ENCODE measurements at regions not wholly inside any gene's neighbourhood (a gene's known extent, or its start where the extent isn't known, plus 50 kb on each side); places are given as distances from the start of the nearest gene placed in this dataset.
"Not testable (repeated sequence)": the region's sequence is repeated elsewhere in the genome, so short reads cannot be mapped to it uniquely, and the experiment has no call there.

DNA sequence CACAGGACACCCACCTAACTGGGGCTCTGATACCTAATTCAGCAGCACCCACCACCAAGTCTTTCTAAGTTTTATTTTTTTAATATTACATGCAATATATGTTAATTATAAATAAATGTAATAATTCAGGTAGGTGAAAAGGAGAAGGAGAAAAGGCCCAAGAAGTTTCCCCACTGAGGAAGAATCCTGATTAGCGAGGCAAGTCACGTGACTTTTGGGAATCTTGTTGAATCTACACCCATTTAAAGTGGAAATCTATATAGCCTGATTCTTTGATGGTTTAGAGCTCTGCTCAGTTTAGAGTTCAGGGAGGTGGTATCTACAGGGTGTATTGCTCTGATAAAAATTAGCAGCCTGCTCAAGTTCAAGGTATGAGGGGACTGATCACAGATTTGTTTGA lies 947.1 kb upstream of the DEFB115 start:
- not testable (repeated sequence) for H3K36me3 ChIP-seq (ENCODE audit: control insufficient read depth in 2 of 2, insufficient read depth in 2 of 2, low read length in 1 of 2); H3K27ac ChIP-seq (ENCODE audit: low read depth in 1 of 2, low read length in 1 of 2); H3K27me3 ChIP-seq (ENCODE audit: control insufficient read depth in 2 of 2, insufficient read depth in 1 of 2, low read length in 1 of 2); DNase-seq (ENCODE audit: low read depth in 6 of 9, low spot score in 9 of 9); H3K4me1 ChIP-seq (ENCODE audit: control insufficient read depth in 2 of 2, insufficient read depth in 2 of 2, low read length in 2 of 2); H3K4me3 ChIP-seq (ENCODE audit: low read length in 2 of 2); H3K9me3 ChIP-seq (ENCODE audit: control insufficient read depth in 2 of 2, insufficient read depth in 1 of 2, low read length in 1 of 2)
- 96% methylated on average over 2 of the region's 2 CpGs for WGBS

- 90% methylated on average over 4 of the region's 4 CpGs for WGBS
- not testable (repeated sequence) for H3K4me3 ChIP-seq (ENCODE audit: low read length in 2 of 2); H3K27ac ChIP-seq (ENCODE audit: low read depth in 1 of 2, low read length in 1 of 2); H3K36me3 ChIP-seq (ENCODE audit: control insufficient read depth in 2 of 2, insufficient read depth in 2 of 2, low read length in 1 of 2); H3K27me3 ChIP-seq (ENCODE audit: control insufficient read depth in 2 of 2, insufficient read depth in 1 of 2, low read length in 1 of 2); H3K9me3 ChIP-seq (ENCODE audit: control insufficient read depth in 2 of 2, insufficient read depth in 1 of 2, low read length in 1 of 2); H3K4me1 ChIP-seq (ENCODE audit: control insufficient read depth in 2 of 2, insufficient read depth in 2 of 2, low read length in 2 of 2); DNase-seq (ENCODE audit: low read depth in 6 of 9, low spot score in 9 of 9)
Measured at GRCh38 chr20:30312220-30312619, 945.2 kb upstream of the DEFB115 start.

- H3K9me3 ChIP-seq (ENCODE audit: control insufficient read depth in 2 of 2, insufficient read depth in 1 of 2, low read length in 1 of 2); DNase-seq (ENCODE audit: low read depth in 6 of 9, low spot score in 9 of 9); H3K27me3 ChIP-seq (ENCODE audit: control insufficient read depth in 2 of 2, insufficient read depth in 1 of 2, low read length in 1 of 2); H3K27ac ChIP-seq (ENCODE audit: low read depth in 1 of 2, low read length in 1 of 2); H3K4me1 ChIP-seq (ENCODE audit: control insufficient read depth in 2 of 2, insufficient read depth in 2 of 2, low read length in 2 of 2); H3K4me3 ChIP-seq (ENCODE audit: low read length in 2 of 2); H3K36me3 ChIP-seq (ENCODE audit: control insufficient read depth in 2 of 2, insufficient read depth in 2 of 2, low read length in 1 of 2): not testable (repeated sequence)
- WGBS, result 81% methylated on average over 1 of the region's 1 CpG
Measured at GRCh38 chr20:30313660-30314059, 943.8 kb upstream of the DEFB115 start.

DNA sequence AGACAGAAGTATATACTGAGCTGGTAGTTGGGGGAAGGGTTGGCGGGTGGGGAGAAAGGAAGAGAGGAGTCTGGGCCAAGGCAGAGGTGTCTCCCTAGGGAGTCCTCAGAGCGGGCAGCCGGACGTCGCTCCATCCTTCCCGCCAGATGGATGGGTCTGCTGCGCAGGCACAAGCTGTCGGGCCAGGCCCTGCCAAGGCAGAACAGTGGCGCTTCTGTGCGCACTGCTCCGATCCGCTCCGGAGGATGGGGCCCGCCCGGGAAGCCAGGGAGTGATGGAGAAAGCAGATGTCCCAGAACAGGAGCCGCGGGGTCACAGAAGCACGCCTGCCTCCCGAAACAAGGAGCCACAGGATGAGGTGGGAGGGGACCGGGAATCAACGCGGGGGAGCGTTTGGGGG lies 941.4 kb upstream of the DEFB115 start:
- WGBS, result 13% methylated on average over 23 of the region's 23 CpGs
- H3K27me3 ChIP-seq (ENCODE audit: control insufficient read depth in 2 of 2, insufficient read depth in 1 of 2, low read length in 1 of 2); H3K4me3 ChIP-seq (ENCODE audit: low read length in 2 of 2); H3K4me1 ChIP-seq (ENCODE audit: control insufficient read depth in 2 of 2, insufficient read depth in 2 of 2, low read length in 2 of 2); H3K27ac ChIP-seq (ENCODE audit: low read depth in 1 of 2, low read length in 1 of 2); H3K36me3 ChIP-seq (ENCODE audit: control insufficient read depth in 2 of 2, insufficient read depth in 2 of 2, low read length in 1 of 2); H3K9me3 ChIP-seq (ENCODE audit: control insufficient read depth in 2 of 2, insufficient read depth in 1 of 2, low read length in 1 of 2); DNase-seq (ENCODE audit: low read depth in 6 of 9, low spot score in 9 of 9): not testable (repeated sequence)

DNA sequence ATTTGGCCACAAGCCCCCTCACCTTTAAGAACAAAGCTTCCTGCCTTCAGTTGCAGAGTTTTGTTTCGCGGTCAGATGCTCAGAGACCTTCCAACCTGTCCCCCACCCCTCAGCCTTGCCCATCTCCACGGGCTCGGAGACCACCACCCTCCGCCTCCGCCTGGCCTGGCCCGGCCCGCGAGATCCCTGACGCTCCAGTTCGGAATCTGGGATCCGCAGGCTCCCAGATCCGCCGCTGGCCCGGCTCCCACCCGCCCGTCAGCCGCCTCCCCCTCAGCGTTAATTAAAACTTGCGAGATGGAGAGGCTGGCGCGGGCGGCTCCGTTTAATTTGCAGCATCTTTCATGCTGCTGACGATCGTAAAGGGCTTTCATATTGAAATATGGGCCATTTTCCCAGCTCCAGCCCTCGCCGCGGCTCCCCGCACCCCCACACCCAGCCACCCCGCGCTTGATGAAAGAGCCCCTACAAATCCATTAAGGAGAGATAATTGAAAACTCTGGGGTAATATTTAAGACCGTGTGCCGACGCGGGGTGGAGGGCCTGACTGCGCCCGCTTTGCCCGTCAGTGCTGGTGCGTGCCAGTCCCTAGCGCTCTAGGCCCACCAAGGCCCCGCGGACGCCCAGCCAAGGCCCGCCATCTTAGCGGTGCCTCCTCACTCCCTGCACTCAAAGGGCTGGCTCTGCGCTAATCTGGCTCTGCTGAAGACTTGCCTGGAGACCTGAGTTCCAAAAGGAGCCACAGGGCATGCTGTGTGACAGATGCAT lies 940.7 kb upstream of the DEFB115 start:
- H3K36me3 ChIP-seq (ENCODE audit: control insufficient read depth in 2 of 2, insufficient read depth in 2 of 2, low read length in 1 of 2); H3K4me1 ChIP-seq (ENCODE audit: control insufficient read depth in 2 of 2, insufficient read depth in 2 of 2, low read length in 2 of 2); H3K27me3 ChIP-seq (ENCODE audit: control insufficient read depth in 2 of 2, insufficient read depth in 1 of 2, low read length in 1 of 2); H3K4me3 ChIP-seq (ENCODE audit: low read length in 2 of 2); DNase-seq (ENCODE audit: low read depth in 6 of 9, low spot score in 9 of 9); H3K27ac ChIP-seq (ENCODE audit: low read depth in 1 of 2, low read length in 1 of 2); H3K9me3 ChIP-seq (ENCODE audit: control insufficient read depth in 2 of 2, insufficient read depth in 1 of 2, low read length in 1 of 2): not testable (repeated sequence)
- WGBS, result 25% methylated on average over 47 of the region's 47 CpGs

- 82% methylated on average over 5 of the region's 5 CpGs for WGBS
- H3K27me3 ChIP-seq (ENCODE audit: control insufficient read depth in 2 of 2, insufficient read depth in 1 of 2, low read length in 1 of 2); H3K9me3 ChIP-seq (ENCODE audit: control insufficient read depth in 2 of 2, insufficient read depth in 1 of 2, low read length in 1 of 2); H3K4me3 ChIP-seq (ENCODE audit: low read length in 2 of 2); DNase-seq (ENCODE audit: low read depth in 6 of 9, low spot score in 9 of 9); H3K4me1 ChIP-seq (ENCODE audit: control insufficient read depth in 2 of 2, insufficient read depth in 2 of 2, low read length in 2 of 2); H3K27ac ChIP-seq (ENCODE audit: low read depth in 1 of 2, low read length in 1 of 2); H3K36me3 ChIP-seq (ENCODE audit: control insufficient read depth in 2 of 2, insufficient read depth in 2 of 2, low read length in 1 of 2): not testable (repeated sequence)
Measured at GRCh38 chr20:30333744-30334143, 923.7 kb upstream of the DEFB115 start.

- H3K36me3 ChIP-seq (ENCODE audit: control insufficient read depth in 2 of 2, insufficient read depth in 2 of 2, low read length in 1 of 2); DNase-seq (ENCODE audit: low read depth in 6 of 9, low spot score in 9 of 9); H3K27me3 ChIP-seq (ENCODE audit: control insufficient read depth in 2 of 2, insufficient read depth in 1 of 2, low read length in 1 of 2); H3K4me1 ChIP-seq (ENCODE audit: control insufficient read depth in 2 of 2, insufficient read depth in 2 of 2, low read length in 2 of 2); H3K9me3 ChIP-seq (ENCODE audit: control insufficient read depth in 2 of 2, insufficient read depth in 1 of 2, low read length in 1 of 2); H3K4me3 ChIP-seq (ENCODE audit: low read length in 2 of 2); H3K27ac ChIP-seq (ENCODE audit: low read depth in 1 of 2, low read length in 1 of 2): not testable (repeated sequence)
- WGBS, result 70% methylated on average over 4 of the region's 4 CpGs
Measured at GRCh38 chr20:30337556-30337955, 919.9 kb upstream of the DEFB115 start.

DNA sequence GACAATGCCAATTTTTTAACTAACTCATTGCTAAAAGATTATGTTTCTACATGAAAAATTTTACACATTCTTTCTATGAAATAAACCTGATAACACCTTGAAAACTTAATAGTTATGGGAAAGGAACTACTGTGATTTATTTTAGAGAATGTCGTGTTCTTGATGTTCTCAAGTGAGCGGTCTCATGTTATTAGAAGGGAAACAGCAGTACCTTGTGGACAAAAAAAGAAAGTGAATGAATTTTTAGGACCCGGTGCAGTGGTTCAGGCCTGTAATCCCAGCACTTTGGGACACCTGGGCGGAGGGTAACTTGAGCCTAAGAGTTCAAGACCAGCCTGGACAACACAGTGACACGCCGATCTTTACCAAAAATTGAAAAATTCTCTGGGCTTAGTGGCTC lies 908.5 kb upstream of the DEFB115 start:
- not testable (repeated sequence) for H3K27me3 ChIP-seq (ENCODE audit: control insufficient read depth in 2 of 2, insufficient read depth in 1 of 2, low read length in 1 of 2); H3K9me3 ChIP-seq (ENCODE audit: control insufficient read depth in 2 of 2, insufficient read depth in 1 of 2, low read length in 1 of 2); DNase-seq (ENCODE audit: low read depth in 6 of 9, low spot score in 9 of 9); H3K27ac ChIP-seq (ENCODE audit: low read depth in 1 of 2, low read length in 1 of 2); H3K36me3 ChIP-seq (ENCODE audit: control insufficient read depth in 2 of 2, insufficient read depth in 2 of 2, low read length in 1 of 2); H3K4me3 ChIP-seq (ENCODE audit: low read length in 2 of 2); H3K4me1 ChIP-seq (ENCODE audit: control insufficient read depth in 2 of 2, insufficient read depth in 2 of 2, low read length in 2 of 2)
- 56% methylated on average over 6 of the region's 6 CpGs for WGBS

DNA sequence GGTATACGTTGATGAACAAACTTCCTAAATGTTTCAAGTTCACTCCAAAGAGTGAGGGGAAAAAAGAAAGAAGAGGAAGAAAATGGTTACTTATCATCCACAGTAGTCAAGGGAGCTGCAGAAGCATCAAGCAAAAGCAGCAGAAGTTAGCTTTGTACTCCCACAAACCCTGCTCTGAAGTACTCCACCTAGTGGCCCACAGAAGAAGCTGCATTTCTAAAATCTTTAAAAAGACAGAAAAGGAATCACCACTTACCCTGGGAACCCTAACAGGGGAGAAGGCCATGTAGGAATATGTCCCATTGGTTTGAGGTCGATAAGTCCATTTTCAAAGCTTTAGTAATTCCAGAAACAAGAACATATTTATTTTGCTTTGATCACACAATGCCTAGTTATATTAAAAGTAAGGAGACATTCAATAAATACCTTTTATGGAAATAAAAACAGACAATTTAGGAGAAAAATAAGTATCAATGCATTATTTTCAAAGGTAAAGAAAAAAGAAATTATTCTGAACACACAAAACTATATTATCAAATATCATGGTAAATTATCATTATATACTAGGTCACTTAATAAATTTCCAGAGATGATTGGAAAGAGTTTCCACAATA lies 900.5 kb upstream of the DEFB115 start:
- DNase-seq (ENCODE audit: low read depth in 6 of 9, low spot score in 9 of 9); H3K36me3 ChIP-seq (ENCODE audit: control insufficient read depth in 2 of 2, insufficient read depth in 2 of 2, low read length in 1 of 2); H3K27ac ChIP-seq (ENCODE audit: low read depth in 1 of 2, low read length in 1 of 2); H3K9me3 ChIP-seq (ENCODE audit: control insufficient read depth in 2 of 2, insufficient read depth in 1 of 2, low read length in 1 of 2); H3K4me1 ChIP-seq (ENCODE audit: control insufficient read depth in 2 of 2, insufficient read depth in 2 of 2, low read length in 2 of 2); H3K4me3 ChIP-seq (ENCODE audit: low read length in 2 of 2); H3K27me3 ChIP-seq (ENCODE audit: control insufficient read depth in 2 of 2, insufficient read depth in 1 of 2, low read length in 1 of 2): not testable (repeated sequence)
- WGBS, result 24% methylated on average over 2 of the region's 2 CpGs
